ENCODE measurements at regions not wholly inside any gene's neighbourhood (a gene's known extent, or its start where the extent isn't known, plus 50 kb on each side); places are given as distances from the start of the nearest gene placed in this dataset.
"Not testable (repeated sequence)": the region's sequence is repeated elsewhere in the genome, so short reads cannot be mapped to it uniquely, and the experiment has no call there.

GRCh38 chr16:86337581-86338402, 172.5 kb upstream of the FOXF1 start:
- no peak for DNase-seq

- DNase-seq = no peak
These were observed 171.8 kb upstream of the FOXF1 start for GRCh38 chr16:86338403-86339115.

- DNase-seq = no peak
These were observed 168.0 kb upstream of the FOXF1 start for GRCh38 chr16:86342161-86342834.

GRCh38 chr16:86343027-86343795, 167.1 kb upstream of the FOXF1 start:
- no peak for DNase-seq

GRCh38 chr16:86343796-86344585, 166.3 kb upstream of the FOXF1 start:
- DNase-seq = no peak

GRCh38 chr16:86344586-86344871, 165.8 kb upstream of the FOXF1 start:
- no peak for DNase-seq

- no peak for DNase-seq
These were observed 165.4 kb upstream of the FOXF1 start for GRCh38 chr16:86344881-86345280.

GRCh38 chr16:86345516-86345915, 164.8 kb upstream of the FOXF1 start:
- DNase-seq = no peak

- no peak for DNase-seq
These were observed 164.3 kb upstream of the FOXF1 start for GRCh38 chr16:86346034-86346433.

GRCh38 chr16:86347090-86347489, 163.2 kb upstream of the FOXF1 start:
- DNase-seq = no peak

- no peak for DNase-seq
These were observed 162.3 kb upstream of the FOXF1 start for GRCh38 chr16:86347916-86348555.

- DNase-seq = no peak
These were observed 160.9 kb upstream of the FOXF1 start for GRCh38 chr16:86349338-86349900.

GRCh38 chr16:86350289-86350688, 160.0 kb upstream of the FOXF1 start:
- DNase-seq = no peak

GRCh38 chr16:86351041-86351784, 159.1 kb upstream of the FOXF1 start:
- DNase-seq = no peak

- DNase-seq = not testable (repeated sequence)
These were observed 158.6 kb upstream of the FOXF1 start for GRCh38 chr16:86351785-86352139.

GRCh38 chr16:86353148-86353547, 157.2 kb upstream of the FOXF1 start:
- DNase-seq = no peak

GRCh38 chr16:86353948-86354347, 156.4 kb upstream of the FOXF1 start:
- DNase-seq = no peak

- DNase-seq = no peak
These were observed 155.4 kb upstream of the FOXF1 start for GRCh38 chr16:86354641-86355513.

- DNase-seq = no peak
These were observed 154.8 kb upstream of the FOXF1 start for GRCh38 chr16:86355531-86355930.

- no peak for DNase-seq
These were observed 154.4 kb upstream of the FOXF1 start for GRCh38 chr16:86355951-86356350.
